Effector memory CD8-positive, alpha-beta T cell (primary cell): ENCODE measurements at regions not wholly inside any gene's neighbourhood (a gene's known extent, or its start where the extent isn't known, plus 50 kb on each side); places are given as distances from the start of the nearest gene placed in this dataset.

Source experiments
- ATAC-seq: fragments of 150-1000 bp; cut with Tn5 transposase; replicated peaks from 2 replicates; pipeline ENCODE4 v1.10.0; 2021; ENCODE audit warnings: mild to moderate bottlenecking, moderate library complexity
- DNase-seq, 3 experiments: peaks; one replicate each; pipeline ENCODE4 v3.0.0; 2021
- H3K27ac Mint-ChIP-seq, 2 donors: one replicate each; pipeline ENCODE4 v1.8.0; 2022; ENCODE audit warnings: mild to moderate bottlenecking in 2 of 2, mixed read lengths in 2 of 2, moderate library complexity in 2 of 2
- H3K27me3 Mint-ChIP-seq, 2 donors: one replicate each; pipeline ENCODE4 v1.8.0; 2022; ENCODE audit warnings: mixed read lengths in 2 of 2
- H3K36me3 Mint-ChIP-seq: one replicate; pipeline ENCODE4 v1.8.0; 2022; ENCODE audit warnings: mild to moderate bottlenecking, moderate library complexity, mixed read lengths; ENCODE audit not compliant: insufficient read depth
- H3K4me1 Mint-ChIP-seq, 2 donors: one replicate each; pipeline ENCODE4 v1.8.0; 2022; ENCODE audit warnings: low read depth in 2 of 2, mixed read lengths in 2 of 2
- H3K4me3 Mint-ChIP-seq, 2 donors: one replicate each; pipeline ENCODE4 v1.8.0; 2022; ENCODE audit warnings: mild to moderate bottlenecking in 2 of 2, mixed read lengths in 2 of 2, moderate library complexity in 2 of 2
- H3K9me3 Mint-ChIP-seq, 2 donors: one replicate each; pipeline ENCODE4 v1.8.0; 2022; ENCODE audit warnings: mixed read lengths in 2 of 2

GRCh38 chr17:6243186-6243585 lies 173.0 kb downstream of the WSCD1 start:
- H3K27ac Mint-ChIP-seq, result no peak overlapping the region
- peaks cover 51 to 86% of the 10 kb centered on the region in 2 donors for H3K27me3 Mint-ChIP-seq
- H3K4me1 Mint-ChIP-seq, result no peaks in the 10 kb centered on the region
- H3K36me3 Mint-ChIP-seq, result peaks cover 7% of the 10 kb centered on the region
- H3K9me3 Mint-ChIP-seq, result no peaks in the 10 kb centered on the region
- no peak overlapping the region for H3K4me3 Mint-ChIP-seq
- ATAC-seq, result no peak
- DNase-seq, result no peak

- Mint-ChIP-seq H3K36me3 (peaks cover 7% of the 10 kb centered on the region), H3K9me3 (no peaks in the 10 kb centered on the region), H3K27ac (no peak overlapping the region), H3K4me1 (no peaks in the 10 kb centered on the region), H3K27me3 (peaks cover 47 to 81% of the 10 kb centered on the region in 2 donors), H3K4me3 (no peak overlapping the region)
- no peak for ATAC-seq
- DNase-seq, result no peak
Measured at GRCh38 chr17:6241996-6242395, 171.8 kb downstream of the WSCD1 start.

DNA sequence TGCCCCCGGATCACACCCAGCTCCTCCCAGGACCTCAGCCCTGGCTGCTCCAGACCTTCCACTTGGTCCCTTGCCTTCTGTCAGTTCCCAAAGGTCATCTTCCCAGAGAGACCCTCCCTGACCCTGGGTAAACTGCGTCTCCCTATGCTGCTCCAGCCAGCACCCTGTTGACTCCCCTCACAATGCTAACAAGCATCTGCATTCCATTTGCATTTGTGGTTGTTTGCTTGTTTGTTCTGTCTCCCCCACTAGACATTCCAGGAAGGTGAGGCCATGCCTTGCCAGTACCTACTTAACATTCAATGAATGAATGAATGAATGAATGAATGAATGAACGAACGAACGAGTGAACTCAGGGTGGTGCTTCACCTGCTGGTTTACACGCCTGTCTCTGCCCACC lies 171.2 kb downstream of the WSCD1 start:
- Mint-ChIP-seq H3K27ac (no peak overlapping the region), H3K4me3 (no peak overlapping the region), H3K4me1 (no peaks in the 10 kb centered on the region), H3K27me3 (peaks cover 42 to 75% of the 10 kb centered on the region in 2 donors), H3K9me3 (no peaks in the 10 kb centered on the region), H3K36me3 (peaks cover 7% of the 10 kb centered on the region)
- ATAC-seq, result no peak
- DNase-seq, result no peak

DNA sequence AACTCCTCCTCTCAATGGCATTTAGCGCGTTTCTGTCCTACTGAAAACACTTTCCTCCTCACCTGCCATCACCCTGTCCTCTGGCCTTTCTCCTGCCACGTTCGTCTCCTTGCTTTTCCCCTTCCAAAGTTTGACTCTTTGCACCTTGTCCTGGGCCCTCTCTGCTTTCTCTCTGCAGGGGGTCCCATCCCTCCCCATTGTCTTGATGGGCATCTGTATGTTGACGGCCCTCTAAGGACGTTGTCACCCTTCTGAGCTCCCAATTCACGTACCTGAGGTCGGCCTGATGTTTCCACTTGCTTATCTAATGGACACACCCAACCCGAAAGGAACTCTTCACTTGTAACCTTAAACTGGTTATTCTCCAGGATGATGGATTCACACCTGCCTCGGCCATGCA lies 170.4 kb downstream of the WSCD1 start:
- Mint-ChIP-seq H3K27ac (no peak overlapping the region), H3K27me3 (peaks cover 42 to 74% of the 10 kb centered on the region in 2 donors), H3K9me3 (no peaks in the 10 kb centered on the region), H3K4me1 (no peaks in the 10 kb centered on the region), H3K4me3 (no peak overlapping the region), H3K36me3 (peaks cover 7% of the 10 kb centered on the region)
- no peak for DNase-seq
- no peak for ATAC-seq

DNA sequence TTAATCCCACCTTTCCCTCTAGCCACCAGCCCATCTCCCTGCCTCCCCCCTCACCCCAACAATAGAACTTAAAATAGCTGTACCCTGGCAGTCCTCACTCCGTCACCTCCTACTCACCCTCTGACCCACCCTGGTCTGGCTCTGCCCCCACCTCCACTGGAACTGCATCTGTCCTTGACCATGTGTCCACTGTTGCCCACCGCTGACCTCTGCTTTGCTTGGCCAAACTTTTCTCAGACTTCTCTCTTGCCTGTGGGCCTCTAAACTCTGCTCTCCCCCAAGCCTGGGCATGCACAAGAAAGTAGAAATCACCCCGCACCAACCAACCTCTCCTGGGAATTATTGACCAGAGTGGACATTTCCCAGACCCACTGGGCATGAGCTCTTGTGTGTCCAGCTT lies 169.8 kb downstream of the WSCD1 start:
- Mint-ChIP-seq H3K27me3 (peaks cover 38 to 70% of the 10 kb centered on the region in 2 donors), H3K4me1 (no peaks in the 10 kb centered on the region), H3K36me3 (peaks cover 5% of the 10 kb centered on the region), H3K9me3 (no peaks in the 10 kb centered on the region), H3K27ac (no peak overlapping the region), H3K4me3 (no peak overlapping the region)
- ATAC-seq (no peak), DNase-seq (no peak)

DNA sequence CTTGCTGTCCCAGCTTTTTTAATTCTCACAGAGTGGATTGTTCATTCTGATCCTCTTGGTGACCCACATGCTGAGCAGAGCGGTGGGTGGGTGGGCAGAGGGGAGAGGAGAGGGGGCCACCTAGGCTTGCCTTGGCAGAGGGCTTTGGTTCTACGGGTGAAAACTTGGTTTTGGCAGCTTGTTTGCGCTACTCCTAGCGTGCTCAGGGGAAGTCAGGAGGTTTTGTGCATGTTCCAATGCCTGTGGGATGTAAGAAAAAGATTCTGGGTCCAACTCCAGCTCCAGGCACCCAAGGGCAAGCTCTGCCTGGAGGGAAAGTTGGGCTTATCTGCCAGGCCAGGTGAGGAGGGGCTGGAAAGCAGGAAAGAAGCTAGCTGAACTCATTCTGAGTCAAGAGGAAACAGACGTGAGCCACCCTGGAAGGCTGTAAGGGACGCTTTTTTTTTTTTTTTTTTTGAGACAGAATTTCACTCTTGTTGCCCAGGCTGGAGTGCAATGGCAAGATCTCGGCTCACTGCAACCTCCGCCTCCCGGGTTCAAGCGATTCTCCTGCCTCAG lies 169.1 kb downstream of the WSCD1 start:
- Mint-ChIP-seq H3K27ac (no peak overlapping the region), H3K4me1 (no peaks in the 10 kb centered on the region), H3K36me3 (peaks cover 3% of the 10 kb centered on the region), H3K9me3 (no peaks in the 10 kb centered on the region), H3K27me3 (peaks cover 37 to 63% of the 10 kb centered on the region in 2 donors), H3K4me3 (no peak overlapping the region)
- ATAC-seq, result no peak
- no peak for DNase-seq

GRCh38 chr17:6233856-6234255 lies 163.7 kb downstream of the WSCD1 start:
- peaks cover 10 to 12% of the 10 kb centered on the region in 2 donors for H3K27me3 Mint-ChIP-seq
- DNase-seq, result no peak

GRCh38 chr17:6233339-6233738 lies 163.2 kb downstream of the WSCD1 start:
- no peak overlapping the region for H3K4me3 Mint-ChIP-seq
- H3K4me1 Mint-ChIP-seq, result no peaks in the 10 kb centered on the region
- DNase-seq (no peak), ATAC-seq (no peak)
- no peaks in the 10 kb centered on the region for H3K36me3 Mint-ChIP-seq
- no peaks in the 10 kb centered on the region for H3K9me3 Mint-ChIP-seq
- H3K27ac Mint-ChIP-seq, result no peak overlapping the region
- H3K27me3 Mint-ChIP-seq, result peaks cover 6 to 10% of the 10 kb centered on the region in 2 donors

More at GRCh38 chr17:6233856-6234255, 163.7 kb downstream of the WSCD1 start:
- no peak for ATAC-seq
- Mint-ChIP-seq H3K27ac (no peak overlapping the region), H3K4me1 (no peaks in the 10 kb centered on the region), H3K4me3 (no peak overlapping the region), H3K9me3 (no peaks in the 10 kb centered on the region), H3K36me3 (no peaks in the 10 kb centered on the region)

DNA sequence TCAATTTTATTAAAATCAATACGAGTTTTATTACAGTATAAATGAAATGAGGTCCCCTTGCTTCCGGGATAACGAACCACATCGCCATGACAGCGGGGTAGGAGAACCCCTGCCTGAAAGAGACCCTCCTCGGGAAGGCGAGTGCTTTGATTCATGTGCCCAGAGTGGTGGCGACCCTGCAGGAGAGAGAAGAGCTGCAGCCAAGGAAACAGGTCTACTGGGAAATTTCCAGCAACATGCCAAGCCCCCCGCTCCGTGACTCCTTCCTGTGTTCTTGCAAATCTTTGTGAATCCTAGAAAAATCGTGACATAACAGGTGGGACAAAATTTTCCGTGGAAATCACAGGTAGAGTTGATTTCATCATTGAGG lies 162.5 kb downstream of the WSCD1 start:
- H3K27ac Mint-ChIP-seq, result no peak overlapping the region
- H3K27me3 Mint-ChIP-seq, result peaks cover under 1 to 7% of the 10 kb centered on the region in 2 donors
- H3K36me3 Mint-ChIP-seq, result no peaks in the 10 kb centered on the region
- H3K4me3 Mint-ChIP-seq, result no peak overlapping the region
- DNase-seq (no peak), ATAC-seq (no peak)
- H3K4me1 Mint-ChIP-seq, result no peaks in the 10 kb centered on the region
- no peaks in the 10 kb centered on the region for H3K9me3 Mint-ChIP-seq

GRCh38 chr17:6231886-6232731 lies 161.9 kb downstream of the WSCD1 start:
- Mint-ChIP-seq H3K27me3 (peaks cover 0 to 7% of the 10 kb centered on the region in 2 donors), H3K36me3 (no peaks in the 10 kb centered on the region), H3K9me3 (no peaks in the 10 kb centered on the region), H3K27ac (no peak overlapping the region), H3K4me3 (no peak overlapping the region), H3K4me1 (no peaks in the 10 kb centered on the region)
- DNase-seq (no peak), ATAC-seq (no peak)

DNA sequence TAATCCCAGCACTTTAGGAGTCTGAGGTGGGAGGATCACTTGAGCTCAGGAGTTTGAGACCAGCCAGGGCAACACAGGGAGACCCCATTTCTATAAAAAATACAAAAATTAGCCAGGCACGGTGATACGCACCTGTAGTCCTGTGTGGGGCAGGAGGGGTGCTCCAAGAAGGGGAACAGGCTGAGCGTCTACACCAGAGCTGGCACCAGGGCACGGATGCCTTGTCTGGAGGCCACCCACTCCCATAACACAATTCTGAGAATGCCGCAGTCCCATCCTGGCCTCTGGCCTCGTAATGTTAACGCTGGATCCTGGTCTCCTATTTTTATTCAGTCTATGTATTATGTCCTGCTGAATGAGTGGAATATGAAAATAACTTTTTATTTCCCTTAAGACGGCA lies 161.3 kb downstream of the WSCD1 start:
- ATAC-seq (no peak), DNase-seq (no peak)
- Mint-ChIP-seq H3K36me3 (no peaks in the 10 kb centered on the region), H3K27ac (no peak overlapping the region), H3K4me3 (no peak overlapping the region), H3K4me1 (no peaks in the 10 kb centered on the region), H3K9me3 (no peaks in the 10 kb centered on the region), H3K27me3 (peaks cover 0 to 7% of the 10 kb centered on the region in 2 donors)

DNA sequence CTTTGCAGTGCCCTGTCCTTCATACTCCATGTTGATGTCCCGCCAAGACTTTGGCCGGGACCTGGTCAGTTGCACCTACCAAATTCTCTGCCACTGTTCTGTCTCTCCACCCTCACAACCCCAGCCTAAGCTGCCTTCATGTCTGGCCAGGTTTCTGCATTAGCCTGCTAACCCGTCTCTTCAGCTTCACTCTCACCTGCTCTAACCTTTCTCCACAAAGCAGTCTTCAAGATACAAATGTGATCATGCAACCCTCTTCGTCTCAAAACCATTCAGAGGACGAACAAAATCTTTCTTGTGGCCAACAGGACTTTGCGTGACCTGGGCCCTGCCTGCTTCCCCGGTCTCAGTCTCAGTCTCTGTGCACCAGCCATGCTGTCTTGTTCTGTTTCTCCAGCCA lies 148.2 kb downstream of the WSCD1 start:
- Mint-ChIP-seq H3K27ac (no peak overlapping the region), H3K4me1 (peaks cover 0 to 2% of the 10 kb centered on the region in 2 donors), H3K27me3 (peaks cover 27 to 49% of the 10 kb centered on the region in 2 donors), H3K36me3 (no peaks in the 10 kb centered on the region), H3K4me3 (no peak overlapping the region), H3K9me3 (peaks cover 2 to 10% of the 10 kb centered on the region in 2 donors)
- DNase-seq (no peak), ATAC-seq (no peak)

DNA sequence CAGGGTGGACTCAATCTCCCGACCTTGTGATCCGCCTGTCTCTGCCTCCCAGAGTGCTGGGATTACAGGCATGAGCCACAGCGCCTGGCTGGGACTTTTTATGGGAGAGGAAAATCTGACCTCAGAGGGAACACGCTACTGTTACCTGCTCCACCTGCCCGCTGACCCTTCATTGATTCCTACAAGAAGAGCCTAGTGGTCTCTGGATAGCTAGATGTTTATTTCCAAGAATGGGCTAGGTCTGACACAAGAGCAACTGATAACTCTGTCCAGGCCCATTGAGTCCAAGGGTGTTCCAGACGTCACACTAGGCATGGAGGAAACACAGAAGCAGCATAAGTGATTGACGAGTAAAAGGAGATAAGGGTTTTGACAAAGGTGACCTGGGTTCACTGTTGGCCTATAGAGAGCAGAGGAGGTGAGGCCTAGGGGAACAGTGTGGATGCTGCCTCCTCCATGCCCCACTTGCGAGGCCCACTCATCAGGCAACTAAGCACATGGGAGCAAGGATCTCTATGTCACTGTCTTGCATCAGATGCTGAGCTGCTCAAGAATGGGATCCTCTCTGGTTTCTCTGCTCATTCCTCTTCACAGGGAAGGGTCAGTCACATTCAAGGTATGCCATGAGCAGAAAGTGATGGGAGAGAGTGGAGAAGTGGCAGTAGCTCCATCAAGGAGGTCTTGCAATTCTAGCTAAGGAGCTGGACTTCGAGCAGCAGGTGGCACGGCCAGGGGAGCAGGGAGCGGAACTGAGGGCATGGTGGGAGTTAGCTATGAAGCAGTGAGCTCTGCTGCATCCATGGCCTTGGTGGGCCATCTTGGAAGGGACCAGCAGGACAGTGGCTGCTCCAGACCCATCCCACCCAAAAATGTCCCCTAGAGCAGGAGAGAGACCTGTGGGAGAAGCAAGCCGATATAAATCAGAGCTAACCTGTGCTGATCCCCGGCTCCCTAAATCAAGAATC lies 145.2 kb downstream of the WSCD1 start:
- H3K36me3 Mint-ChIP-seq, result no peaks in the 10 kb centered on the region

More for the DNA sequence above, 145.2 kb downstream of the WSCD1 start:
- Mint-ChIP-seq H3K27ac (no peak overlapping the region), H3K4me1 (no peaks in the 10 kb centered on the region), H3K27me3 (peaks cover 39 to 53% of the 10 kb centered on the region in 2 donors), H3K9me3 (no peaks in the 10 kb centered on the region), H3K4me3 (no peak overlapping the region)
- DNase-seq, result no peak
- no peak for ATAC-seq
